ENCODE measurements at regions not wholly inside any gene's neighbourhood (a gene's known extent, or its start where the extent isn't known, plus 50 kb on each side); places are given as distances from the start of the nearest gene placed in this dataset.

GRCh38 chr17:31629696-31630470 is 229.2 kb downstream of the COPRS start (continued):
- no peak for TF ChIP-seq CHD7 (IDR thresholded peaks at IDR 0.05; ENCODE audit: insufficient replicate concordance, low read length)
- no peak for TF ChIP-seq BCL11A (IDR thresholded peaks at IDR 0.05; ENCODE audit: low read depth in 2 of 2, low read length in 2 of 2)
- no peak for TF ChIP-seq POLR2AphosphoS5 (IDR thresholded peaks at IDR 0.05; ENCODE audit: low read depth, low read length)

Data from H1 (cell line).